Keratinocyte (primary cell): ENCODE measurements at regions not wholly inside any gene's neighbourhood (a gene's known extent, or its start where the extent isn't known, plus 50 kb on each side); places are given as distances from the start of the nearest gene placed in this dataset.

Source experiments
- CTCF ChIP-seq, 3 experiments: IDR thresholded peaks in 1 of 3; conservative IDR thresholded peaks in 1 of 3; optimal IDR thresholded peaks in 1 of 3; 2 replicates in 2 of 3; 3 replicates in 1 of 3; pipeline versions ENCODE3 to v1.5.1; 2011; ENCODE audit warnings: low read length in 3 of 3, mild to moderate bottlenecking in 3 of 3, moderate library complexity in 2 of 3, control low read depth in 1 of 3, inconsistent platforms in 1 of 3; ENCODE audit not compliant: insufficient read depth in 2 of 3; ENCODE audit errors: extremely low read depth in 1 of 3
- EZH2 ChIP-seq: IDR thresholded peaks from one replicate; pipeline ENCODE4 v1.6.1; 2012; ENCODE audit warnings: inconsistent platforms, mild to moderate bottlenecking, low read length, moderate library complexity

- TF ChIP-seq CTCF (optimal IDR thresholded peaks at IDR 0.05 in 1 of 3, IDR thresholded peaks at IDR 0.05 in 1 of 3, conservative IDR thresholded peaks at IDR 0.05 in 1 of 3; ENCODE audit: extremely low read depth in 1 of 3, insufficient read depth in 2 of 3, low read length in 3 of 3), result no peak
- TF ChIP-seq EZH2, result no peak
Measured at GRCh38 chr1:56105397-56105796, 474.0 kb downstream of the PLPP3 start.
